Sciatic nerve (tissue), 2 donors: ENCODE measurements at regions not wholly inside any gene's neighbourhood (a gene's known extent, or its start where the extent isn't known, plus 50 kb on each side); places are given as distances from the start of the nearest gene placed in this dataset.
A peak's percentile ranks its signal among the peaks of the same experiment; 100 is the strongest.

ENCODE experiments used
- ATAC-seq: fragments of 200-7000 bp; cut with Tn5 transposase; one replicate; pipeline ENCODE4 v1.9.1; 2020; ENCODE audit warnings: mild to moderate bottlenecking, moderate library complexity
- DNase-seq: peaks from one replicate; pipeline ENCODE4 v3.0.0-alpha.2; 2020; ENCODE audit warnings: low spot score
- intact Hi-C: fragments of 100-400 bp; cut with DNase I; formaldehyde crosslinking; loops from one replicate; pipeline ENCODE4 v1.14.2; 2022
- donor health status: DM: no; HTN: no; CAD: no.
- donor health status: DM: no; HTN: no; CAD: no.

GRCh38 chr11:23124249-23124648, 264.0 kb upstream of the CCDC179 start:
- intact Hi-C loops, result no loop called here
- no peak for DNase-seq
- ATAC-seq, result no peak

GRCh38 chr11:23124996-23125395, 264.7 kb upstream of the CCDC179 start:
- intact Hi-C loops, result no loop called here
- DNase-seq, result no peak
- no peak for ATAC-seq

GRCh38 chr11:23127706-23128105, 267.4 kb upstream of the CCDC179 start:
- no peak for DNase-seq
- intact Hi-C loops, result no loop called here

GRCh38 chr11:23134627-23135026, 274.4 kb upstream of the CCDC179 start:
- ATAC-seq (peak; percentile 34), DNase-seq (no peak)
- intact Hi-C loops, result no loop called here

More at GRCh38 chr11:23127706-23128105, 267.4 kb upstream of the CCDC179 start:
- ATAC-seq, result no peak

GRCh38 chr11:23138761-23139160, 278.5 kb upstream of the CCDC179 start:
- no peak for ATAC-seq
- intact Hi-C loops, result no loop called here
- DNase-seq, result no peak

- DNase-seq, result no peak
- intact Hi-C loops, result no loop called here
- no peak for ATAC-seq
Observed at GRCh38 chr11:23143022-23143421, 282.7 kb upstream of the CCDC179 start.

- ATAC-seq (no peak), DNase-seq (no peak)
- intact Hi-C loops, result no loop called here
Observed at GRCh38 chr11:23151819-23152218, 291.5 kb upstream of the CCDC179 start.

- DNase-seq (no peak), ATAC-seq (no peak)
- intact Hi-C loops, result no loop called here
Observed at GRCh38 chr11:23155503-23155902, 295.2 kb upstream of the CCDC179 start.

- intact Hi-C loops, result no loop called here
- no peak for ATAC-seq
- DNase-seq, result no peak
Observed at GRCh38 chr11:23164022-23164421, 303.7 kb upstream of the CCDC179 start.

GRCh38 chr11:23166376-23166775, 306.1 kb upstream of the CCDC179 start:
- ATAC-seq (no peak), DNase-seq (no peak)
- intact Hi-C loops, result no loop called here

- no peak for DNase-seq
- intact Hi-C loops, result no loop called here
- no peak for ATAC-seq
Observed at GRCh38 chr11:23179609-23180008, 319.3 kb upstream of the CCDC179 start.

- no peak for ATAC-seq
- no peak for DNase-seq
- intact Hi-C loops, result no loop called here
Observed at GRCh38 chr11:23181022-23181807, 320.9 kb upstream of the CCDC179 start.

- intact Hi-C loops, result no loop called here
- no peak for ATAC-seq
- DNase-seq, result no peak
Observed at GRCh38 chr11:23192256-23192655, 332.0 kb upstream of the CCDC179 start.

GRCh38 chr11:23201936-23202522, 341.8 kb upstream of the CCDC179 start:
- intact Hi-C loops, result no loop called here
- DNase-seq (no peak), ATAC-seq (no peak)

GRCh38 chr11:23202611-23203010, 342.3 kb upstream of the CCDC179 start:
- no peak for ATAC-seq
- DNase-seq, result no peak
- intact Hi-C loops, result no loop called here

GRCh38 chr11:23205156-23205871, 345.0 kb upstream of the CCDC179 start:
- no peak for ATAC-seq
- no peak for DNase-seq
- intact Hi-C loops, result no loop called here

GRCh38 chr11:23206741-23207336, 346.6 kb upstream of the CCDC179 start:
- DNase-seq, result no peak
- ATAC-seq, result no peak
- intact Hi-C loops, result no loop called here

- ATAC-seq, result no peak
- intact Hi-C loops, result no loop called here
- DNase-seq, result no peak
Observed at GRCh38 chr11:23211221-23211620, 350.9 kb upstream of the CCDC179 start.

- DNase-seq, result no peak
- intact Hi-C loops, result no loop called here
- ATAC-seq, result no peak
Observed at GRCh38 chr11:23212807-23213206, 352.5 kb upstream of the CCDC179 start.

- ATAC-seq, result no peak
- intact Hi-C loops, result no loop called here
Observed at GRCh38 chr11:23217072-23217471, 356.8 kb upstream of the CCDC179 start.

More at GRCh38 chr11:23217072-23217471, 356.8 kb upstream of the CCDC179 start:
- no peak for DNase-seq
